Astrocyte (in vitro differentiated cells and primary cell): ENCODE measurements at regions not wholly inside any gene's neighbourhood (a gene's known extent, or its start where the extent isn't known, plus 50 kb on each side); places are given as distances from the start of the nearest gene placed in this dataset.

Experiments
- DNase-seq: peaks from one replicate; pipeline ENCODE4 v3.0.0-alpha.2; 2010; ENCODE audit warnings: low read depth
- FAIRE-seq: peaks from 2 replicates; lab custom pipeline; 2011; peaks lifted over from hg19 to GRCh38; lab: Jason Lieb, UNC
- H2AFZ ChIP-seq: 2 replicates; pipeline ENCODE4 v1.6.0; 2012; ENCODE audit warnings: low read depth, low read length, inconsistent platforms
- H3K27ac ChIP-seq: 2 replicates; pipeline ENCODE4 v1.5.1; 2011; ENCODE audit warnings: low read depth, low read length, inconsistent platforms
- H3K27me3 ChIP-seq: 2 replicates; pipeline ENCODE4 v1.6.0; 2011; ENCODE audit warnings: low read length, inconsistent platforms; ENCODE audit not compliant: insufficient read depth
- H3K36me3 ChIP-seq: 2 replicates; pipeline ENCODE4 v1.5.1; 2011; ENCODE audit warnings: low read length, inconsistent platforms; ENCODE audit not compliant: insufficient read depth
- H3K4me1 ChIP-seq: 2 replicates; pipeline ENCODE4 v1.5.1; 2011; ENCODE audit warnings: low read length, inconsistent platforms; ENCODE audit not compliant: insufficient read depth
- H3K4me2 ChIP-seq: 2 replicates; pipeline ENCODE4 v1.6.0; 2012; ENCODE audit warnings: low read length, inconsistent platforms
- H3K4me3 ChIP-seq: 2 replicates; pipeline ENCODE4 v1.5.1; 2011; ENCODE audit warnings: low read depth, mild to moderate bottlenecking, low read length, inconsistent platforms; ENCODE audit not compliant: insufficient read depth
- H3K79me2 ChIP-seq: 2 replicates; pipeline ENCODE4 v1.6.0; 2012; ENCODE audit warnings: mild to moderate bottlenecking, low read length, inconsistent platforms; ENCODE audit not compliant: insufficient read depth
- H3K9ac ChIP-seq: 2 replicates; pipeline ENCODE4 v1.6.0; 2012; ENCODE audit warnings: mild to moderate bottlenecking, low read length, inconsistent platforms
- H3K9me3 ChIP-seq: 2 replicates; pipeline ENCODE4 v1.5.1; 2012; ENCODE audit warnings: low read depth, mild to moderate bottlenecking, low read length, inconsistent platforms; ENCODE audit not compliant: insufficient read depth
- H4K20me1 ChIP-seq: 2 replicates; pipeline ENCODE4 v1.6.0; 2012; ENCODE audit warnings: low read length, inconsistent platforms; ENCODE audit not compliant: insufficient read depth
- H3K27ac Mint-ChIP-seq: one replicate; pipeline ENCODE4 v1.8.0; 2021; ENCODE audit warnings: mild to moderate bottlenecking, mixed read lengths; ENCODE audit not compliant: unreplicated experiment
- H3K27me3 Mint-ChIP-seq: one replicate; pipeline ENCODE4 v1.8.0; 2021; ENCODE audit warnings: low read depth, mixed read lengths; ENCODE audit not compliant: unreplicated experiment
- H3K36me3 Mint-ChIP-seq: one replicate; pipeline ENCODE4 v1.8.0; 2021; ENCODE audit warnings: low read depth, mixed read lengths; ENCODE audit not compliant: unreplicated experiment
- H3K4me1 Mint-ChIP-seq: one replicate; pipeline ENCODE4 v1.8.0; 2021; ENCODE audit warnings: low read depth, mixed read lengths; ENCODE audit not compliant: unreplicated experiment
- H3K4me3 Mint-ChIP-seq: one replicate; pipeline ENCODE4 v1.8.0; 2021; ENCODE audit warnings: mild to moderate bottlenecking, moderate library complexity, mixed read lengths; ENCODE audit not compliant: unreplicated experiment
- H3K9me3 Mint-ChIP-seq: one replicate; pipeline ENCODE4 v1.8.0; 2021; ENCODE audit warnings: mild to moderate bottlenecking, mixed read lengths; ENCODE audit not compliant: unreplicated experiment
- CTCF ChIP-seq: IDR thresholded peaks from 2 replicates; pipeline ENCODE4 v1.5.1; 2011; ENCODE audit warnings: low read depth, mild to moderate bottlenecking, inconsistent platforms, low read length, moderate library complexity; ENCODE audit not compliant: insufficient read depth
- EZH2 ChIP-seq: IDR thresholded peaks from 2 replicates; pipeline ENCODE4 v1.6.1; 2012; ENCODE audit warnings: mild to moderate bottlenecking, low read length, inconsistent platforms; ENCODE audit not compliant: insufficient read depth

- no peaks in the 10 kb centered on the region for H3K36me3 Mint-ChIP-seq
- DNase-seq (no peak), FAIRE-seq (no peak)
- H3K4me2 ChIP-seq, result no peak overlapping the region
- H3K27ac ChIP-seq, result no peak overlapping the region
- no peak overlapping the region for H3K27ac Mint-ChIP-seq
- no peaks in the 10 kb centered on the region for H3K27me3 ChIP-seq
- H3K4me1 ChIP-seq, result peaks cover 2% of the 10 kb centered on the region
- H3K36me3 ChIP-seq, result no peaks in the 10 kb centered on the region
- no peaks in the 10 kb centered on the region for H3K27me3 Mint-ChIP-seq
- TF ChIP-seq EZH2 (no peak), CTCF (no peak)
- H3K79me2 ChIP-seq, result no peaks in the 10 kb centered on the region
- H3K9ac ChIP-seq, result no peak overlapping the region
- no peak overlapping the region for H3K4me3 ChIP-seq
- H3K4me1 Mint-ChIP-seq, result peaks cover 14% of the 10 kb centered on the region
- H4K20me1 ChIP-seq, result no peaks in the 10 kb centered on the region
- no peak overlapping the region for H3K4me3 Mint-ChIP-seq
- peaks cover 2% of the 10 kb centered on the region for H3K9me3 ChIP-seq
- H2AFZ ChIP-seq, result no peak overlapping the region
- H3K9me3 Mint-ChIP-seq, result peaks cover 3% of the 10 kb centered on the region
Observed at GRCh38 chr6:91266156-91266555, 679.3 kb upstream of the MAP3K7 start.

- no peak overlapping the region for H3K4me3 ChIP-seq
Observed at GRCh38 chr6:91243436-91243835, 656.6 kb upstream of the MAP3K7 start.

GRCh38 chr6:91242614-91242949 is 655.7 kb upstream of the MAP3K7 start:
- Mint-ChIP-seq H3K4me3 (no peak overlapping the region), H3K27me3 (no peaks in the 10 kb centered on the region), H3K4me1 (no peaks in the 10 kb centered on the region), H3K9me3 (no peaks in the 10 kb centered on the region), H3K36me3 (no peaks in the 10 kb centered on the region), H3K27ac (no peak overlapping the region)
- H3K4me2 ChIP-seq, result no peak overlapping the region
- no peaks in the 10 kb centered on the region for H3K4me1 ChIP-seq
- no peaks in the 10 kb centered on the region for H3K36me3 ChIP-seq
- H3K9me3 ChIP-seq, result no peaks in the 10 kb centered on the region
- H4K20me1 ChIP-seq, result no peaks in the 10 kb centered on the region
- TF ChIP-seq EZH2 (no peak), CTCF (no peak)
- no peak overlapping the region for H2AFZ ChIP-seq
- H3K27me3 ChIP-seq, result no peaks in the 10 kb centered on the region
- H3K79me2 ChIP-seq, result no peaks in the 10 kb centered on the region
- H3K27ac ChIP-seq, result no peak overlapping the region
- no peak overlapping the region for H3K9ac ChIP-seq
- H3K4me3 ChIP-seq, result no peak overlapping the region
- no peak for DNase-seq
- no peak for FAIRE-seq

More at GRCh38 chr6:91243436-91243835, 656.6 kb upstream of the MAP3K7 start:
- Histone ChIP-seq H4K20me1 (no peaks in the 10 kb centered on the region), H3K9ac (no peak overlapping the region), H3K4me2 (no peak overlapping the region), H3K79me2 (no peaks in the 10 kb centered on the region), H3K4me1 (no peaks in the 10 kb centered on the region), H2AFZ (no peak overlapping the region), H3K36me3 (no peaks in the 10 kb centered on the region), H3K27me3 (no peaks in the 10 kb centered on the region), H3K27ac (no peak overlapping the region), H3K9me3 (no peaks in the 10 kb centered on the region)
- TF ChIP-seq EZH2, result no peak
- no peak for TF ChIP-seq CTCF
- H3K36me3 Mint-ChIP-seq, result no peaks in the 10 kb centered on the region
- no peak overlapping the region for H3K27ac Mint-ChIP-seq
- no peak overlapping the region for H3K4me3 Mint-ChIP-seq
- no peak for FAIRE-seq
- H3K4me1 Mint-ChIP-seq, result no peaks in the 10 kb centered on the region
- no peak for DNase-seq
- no peaks in the 10 kb centered on the region for H3K9me3 Mint-ChIP-seq
- no peaks in the 10 kb centered on the region for H3K27me3 Mint-ChIP-seq
